ENCODE measurements at regions not wholly inside any gene's neighbourhood (a gene's known extent, or its start where the extent isn't known, plus 50 kb on each side); places are given as distances from the start of the nearest gene placed in this dataset.

DNA sequence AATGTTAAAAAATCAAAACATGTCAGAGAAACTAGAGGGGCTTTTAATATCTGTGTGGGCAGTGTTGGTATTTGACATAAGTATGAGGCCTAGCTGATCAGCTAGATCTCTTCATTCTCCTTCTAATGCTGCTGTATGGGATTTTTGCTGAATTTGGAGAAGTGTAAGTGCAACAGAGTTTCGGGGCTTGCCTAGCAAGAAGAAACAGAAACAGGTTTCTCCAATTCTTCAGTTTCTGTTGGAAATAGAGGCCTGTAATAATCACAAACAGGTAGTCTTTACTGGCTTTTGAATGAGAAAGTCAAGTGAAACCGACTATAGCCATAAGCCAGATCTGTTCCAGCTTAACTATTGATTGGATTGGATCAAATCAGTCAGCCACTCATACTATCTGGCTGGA, 96.4 kb upstream of the PCLO start:
- no peak for TF ChIP-seq POLR2AphosphoS5 (IDR thresholded peaks at IDR 0.05)
- TF ChIP-seq, protein P1, sequence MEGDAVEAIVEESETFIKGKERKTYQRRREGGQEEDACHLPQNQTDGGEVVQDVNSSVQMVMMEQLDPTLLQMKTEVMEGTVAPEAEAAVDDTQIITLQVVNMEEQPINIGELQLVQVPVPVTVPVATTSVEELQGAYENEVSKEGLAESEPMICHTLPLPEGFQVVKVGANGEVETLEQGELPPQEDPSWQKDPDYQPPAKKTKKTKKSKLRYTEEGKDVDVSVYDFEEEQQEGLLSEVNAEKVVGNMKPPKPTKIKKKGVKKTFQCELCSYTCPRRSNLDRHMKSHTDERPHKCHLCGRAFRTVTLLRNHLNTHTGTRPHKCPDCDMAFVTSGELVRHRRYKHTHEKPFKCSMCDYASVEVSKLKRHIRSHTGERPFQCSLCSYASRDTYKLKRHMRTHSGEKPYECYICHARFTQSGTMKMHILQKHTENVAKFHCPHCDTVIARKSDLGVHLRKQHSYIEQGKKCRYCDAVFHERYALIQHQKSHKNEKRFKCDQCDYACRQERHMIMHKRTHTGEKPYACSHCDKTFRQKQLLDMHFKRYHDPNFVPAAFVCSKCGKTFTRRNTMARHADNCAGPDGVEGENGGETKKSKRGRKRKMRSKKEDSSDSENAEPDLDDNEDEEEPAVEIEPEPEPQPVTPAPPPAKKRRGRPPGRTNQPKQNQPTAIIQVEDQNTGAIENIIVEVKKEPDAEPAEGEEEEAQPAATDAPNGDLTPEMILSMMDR (IDR thresholded peaks at IDR 0.05): no peak

Measured in suprapubic skin (tissue), 3 donors.